SK-N-SH (cell line): ENCODE measurements at regions not wholly inside any gene's neighbourhood (a gene's known extent, or its start where the extent isn't known, plus 50 kb on each side); places are given as distances from the start of the nearest gene placed in this dataset.

Experiments used
- CTCF ChIA-PET: fragments of 300-600, 350-600 bp; formaldehyde crosslinking; extraction: SDS; loops from one replicate; lab custom pipeline; 2021; lab: Yijun Ruan, JAX
- POLR2A ChIA-PET: fragments of 350-600 bp; sonication (Branson Sonifier 250); formaldehyde crosslinking; extraction: SDS; loops from one replicate; lab custom pipeline; 2020; ENCODE audit warnings: antibody characterized with exemption, inconsistent platforms; lab: Yijun Ruan, JAX
- DNase-seq: peaks from one replicate; pipeline ENCODE4 v3.0.0; 2012
- H2AFZ ChIP-seq: fragments of 200-600 bp; sonication (generic); 2 replicates; pipeline ENCODE4 v1.8.1; 2016; ENCODE audit warnings: antibody characterized with exemption, mild to moderate bottlenecking, low read depth
- H3F3A ChIP-seq: fragments of 200-600 bp; sonication (generic); replicated peaks from 2 replicates; pipeline ENCODE3; 2016; ENCODE audit warnings: antibody characterized with exemption, mild to moderate bottlenecking; ENCODE audit not compliant: insufficient read depth
- H3K27ac ChIP-seq, 2 experiments: fragments of 200-500 bp in 1 of 2; fragments of 200-600 bp in 1 of 2; sonication (Bioruptor generic) in 1 of 2; sonication (generic), shearing (Covaris generic) in 1 of 2; 2 replicates each; pipeline versions ENCODE4 v1.5.1 to v1.6.1; 2014 to 2016; ENCODE audit warnings: low read depth in 2 of 2, inconsistent platforms in 1 of 2, low read length in 1 of 2, mild to moderate bottlenecking in 1 of 2, mixed read lengths in 1 of 2
- H3K27me3 ChIP-seq: fragments of 200-600 bp; sonication (generic), shearing (Covaris generic); 2 replicates; pipeline ENCODE4 v1.6.1; 2016; ENCODE audit warnings: mixed run types; ENCODE audit not compliant: insufficient read depth
- H3K36me3 ChIP-seq, 2 experiments: fragments of 200-500 bp in 1 of 2; fragments of 200-600 bp in 1 of 2; sonication (Bioruptor generic) in 1 of 2; sonication (generic) in 1 of 2; replicated peaks in 1 of 2; 2 replicates each; pipeline versions ENCODE3 to v1.5.1; 2014 to 2016; ENCODE audit warnings: low read length in 1 of 2, mild to moderate bottlenecking in 1 of 2; ENCODE audit not compliant: insufficient read depth in 2 of 2, control insufficient read depth in 1 of 2
- H3K4me1 ChIP-seq, 2 experiments: fragments of 200-500 bp in 1 of 2; fragments of 200-600 bp in 1 of 2; sonication (Bioruptor generic) in 1 of 2; sonication (generic), shearing (Covaris generic) in 1 of 2; 2 replicates each; pipeline versions ENCODE4 v1.5.1 to v1.6.1; 2014 to 2016; ENCODE audit warnings: low read depth in 1 of 2, low read length in 1 of 2, mixed run types in 1 of 2; ENCODE audit not compliant: insufficient read depth in 2 of 2, control insufficient read depth in 1 of 2
- H3K4me2 ChIP-seq: fragments of 200-600 bp; sonication (generic), shearing (Covaris generic); 2 replicates; pipeline ENCODE4 v1.6.1; 2017; ENCODE audit warnings: mixed run types
- H3K4me3 ChIP-seq, 2 experiments: fragments of 200-500 bp in 1 of 2; fragments of 200-600 bp in 1 of 2; sonication (Bioruptor generic) in 1 of 2; sonication (generic), shearing (Covaris generic) in 1 of 2; 2 replicates each; pipeline versions ENCODE4 v1.5.1 to v1.8.1; 2014 to 2016; ENCODE audit warnings: low read depth in 2 of 2, inconsistent platforms in 1 of 2, low read length in 1 of 2, mild to moderate bottlenecking in 1 of 2, mixed read lengths in 1 of 2, moderate library complexity in 1 of 2
- H3K79me2 ChIP-seq: fragments of 200-600 bp; sonication (generic); 2 replicates; pipeline ENCODE4 v1.8.1; 2017; ENCODE audit warnings: mild to moderate bottlenecking; ENCODE audit not compliant: insufficient read depth
- H3K9ac ChIP-seq: fragments of 200-600 bp; sonication (generic); 2 replicates; pipeline ENCODE4 v1.6.1; 2017; ENCODE audit warnings: mixed run types
- H3K9me2 ChIP-seq: fragments of 200-600 bp; sonication (generic); 2 replicates; pipeline ENCODE4 v1.6.1; 2017; ENCODE audit warnings: mixed run types
- H3K9me3 ChIP-seq: fragments of 200-600 bp; sonication (generic); 2 replicates; pipeline ENCODE4 v1.6.1; 2017; ENCODE audit warnings: mixed run types, mild to moderate bottlenecking, moderate library complexity
- H4K20me1 ChIP-seq: fragments of 200-600 bp; sonication (generic); 2 replicates; pipeline ENCODE4 v1.6.1; 2017; ENCODE audit warnings: mild to moderate bottlenecking, mixed run types; ENCODE audit not compliant: insufficient read depth
- CHD2 ChIP-seq: fragments of 150-350 bp; IDR thresholded peaks from 2 replicates; pipeline ENCODE4 v1.6.1; 2018; ENCODE audit warnings: low read length; ENCODE audit not compliant: partially characterized antibody
- ELF1 ChIP-seq: IDR thresholded peaks from 2 replicates; pipeline ENCODE4 v1.4.0; 2012
- EP300 ChIP-seq, 2 experiments: IDR thresholded peaks; 2 replicates each; pipeline versions ENCODE4 v1.4.0 to v1.6.1; 2012; ENCODE audit warnings: borderline replicate concordance in 1 of 2, low read depth in 1 of 2, low read length in 1 of 2
- EZH2phosphoT487 ChIP-seq: fragments of 200-600 bp; sonication (generic); IDR thresholded peaks from 2 replicates; pipeline ENCODE4 v1.6.1; 2017; ENCODE audit warnings: low read depth, mixed run types, mild to moderate bottlenecking, antibody characterized with exemption, moderate library complexity, borderline replicate concordance
- FOSL2 ChIP-seq: IDR thresholded peaks from 2 replicates; pipeline ENCODE4 v1.4.0; 2012; ENCODE audit warnings: low read depth, mild to moderate bottlenecking, moderate library complexity, borderline replicate concordance
- FOXM1 ChIP-seq: IDR thresholded peaks from 2 replicates; pipeline ENCODE4 v1.4.0; 2012; ENCODE audit warnings: low read depth, mild to moderate bottlenecking
- GATA2 ChIP-seq: sonication (generic); formaldehyde crosslinking; IDR thresholded peaks from 2 replicates; pipeline ENCODE4 v1.5.0; 2020; ENCODE audit warnings: mild to moderate bottlenecking, missing genetic modification reagents
- MAX ChIP-seq: IDR thresholded peaks from 2 replicates; pipeline ENCODE4 v1.4.0; 2012; ENCODE audit warnings: low read depth
- MEF2A ChIP-seq: IDR thresholded peaks from 2 replicates; pipeline ENCODE4 v1.4.0; 2012; ENCODE audit warnings: low read depth, borderline replicate concordance
- MXI1 ChIP-seq: IDR thresholded peaks from 2 replicates; pipeline ENCODE4 v1.6.1; 2012; ENCODE audit warnings: mild to moderate bottlenecking, low read depth, low read length, improper control_type of control experiment
- PBX3 ChIP-seq: IDR thresholded peaks from 2 replicates; pipeline ENCODE4; 2012
- POLR2AphosphoS5 ChIP-seq: IDR thresholded peaks from 2 replicates; pipeline ENCODE4 v1.6.1; 2012; ENCODE audit warnings: low read depth, low read length
- RCOR1 ChIP-seq: fragments of 150-350 bp; IDR thresholded peaks from 2 replicates; pipeline ENCODE4 v1.6.1; 2017; ENCODE audit warnings: antibody characterized with exemption, low read length
- RFX5 ChIP-seq: IDR thresholded peaks from 2 replicates; pipeline ENCODE4 v1.6.1; 2012; ENCODE audit warnings: mild to moderate bottlenecking, improper control_type of control experiment, low read length
- SIN3A ChIP-seq: IDR thresholded peaks from 2 replicates; pipeline ENCODE4 v1.6.1; 2012; ENCODE audit warnings: low read depth, mild to moderate bottlenecking, low read length, moderate library complexity, borderline replicate concordance
- SMC3 ChIP-seq: IDR thresholded peaks from 2 replicates; pipeline ENCODE4 v1.6.1; 2012; ENCODE audit warnings: low read depth, low read length, improper control_type of control experiment
- TAF1 ChIP-seq: IDR thresholded peaks from 2 replicates; pipeline ENCODE4 v1.6.1; 2012; ENCODE audit warnings: low read depth, mild to moderate bottlenecking, low read length, moderate library complexity, borderline replicate concordance
- TEAD4 ChIP-seq: IDR thresholded peaks from 2 replicates; pipeline ENCODE4 v1.4.0; 2012; ENCODE audit warnings: mild to moderate bottlenecking, borderline replicate concordance; ENCODE audit not compliant: insufficient read depth
- USF2 ChIP-seq: fragments of 150-350 bp; IDR thresholded peaks from 2 replicates; pipeline ENCODE4 v1.6.1; 2017; ENCODE audit warnings: antibody characterized with exemption, low read length, low read depth, borderline replicate concordance
- ZBTB33 ChIP-seq: IDR thresholded peaks from 2 replicates; pipeline ENCODE4 v1.4.0; 2012; ENCODE audit warnings: low read depth, borderline replicate concordance
- WGBS: methylation state at CpG from one replicate; pipeline ENCODE4 v1.1.6; 2017; ENCODE audit warnings: low lambda C conversion rate; 5-methylcytosine and 5-hydroxymethylcytosine counted together

GRCh38 chr9:18015116-18015515 lies 436.2 kb downstream of the SH3GL2 start:
- TF ChIP-seq FOXM1 = no peak
- no peak for TF ChIP-seq ZBTB33
- no peak for TF ChIP-seq ELF1
- no peak for TF ChIP-seq CHD2
- no peak for TF ChIP-seq EP300 (IDR thresholded peaks at IDR 0.05; ENCODE audit: borderline replicate concordance in 1 of 2, low read depth in 1 of 2, low read length in 1 of 2)
- no peak for TF ChIP-seq TAF1
- TF ChIP-seq USF2 = no peak
- no peak for TF ChIP-seq MAX
- no peak for TF ChIP-seq SMC3
- no peak for TF ChIP-seq RFX5
- no peak for TF ChIP-seq MXI1
- no peak for TF ChIP-seq PBX3
- TF ChIP-seq EZH2phosphoT487 = no peak
- TF ChIP-seq TEAD4 = no peak
- TF ChIP-seq GATA2 = no peak
- no peak for TF ChIP-seq RCOR1
- no peak for TF ChIP-seq POLR2AphosphoS5
- no peak for TF ChIP-seq FOSL2
- no peak for TF ChIP-seq MEF2A
- TF ChIP-seq SIN3A = no peak
- POLR2A ChIA-PET = no interaction called here

More at GRCh38 chr9:18015116-18015515, 436.2 kb downstream of the SH3GL2 start:
- Histone ChIP-seq H3K9me3 (no peaks in the 10 kb centered on the region), H3K27me3 (no peaks in the 10 kb centered on the region; the same call in 1 of the 2 replicates), H4K20me1 (no peaks in the 10 kb centered on the region), H3K4me3 (no peak overlapping the region), H3K36me3 (no peaks in the 10 kb centered on the region), H2AFZ (no peak overlapping the region), H3K27ac (no peak overlapping the region), H3K79me2 (no peaks in the 10 kb centered on the region), H3F3A (no peaks in the 10 kb centered on the region), H3K9me2 (no peaks in the 10 kb centered on the region), H3K4me2 (no peak overlapping the region), H3K4me1 (no peaks in the 10 kb centered on the region), H3K9ac (no peak overlapping the region)
- 6% methylated on average over 1 of the region's 1 CpG for WGBS
- CTCF ChIA-PET = no interaction called here
- DNase-seq = no peak
